ENCODE measurements at regions not wholly inside any gene's neighbourhood (a gene's known extent, or its start where the extent isn't known, plus 50 kb on each side); places are given as distances from the start of the nearest gene placed in this dataset.
"Not testable (repeated sequence)": the region's sequence is repeated elsewhere in the genome, so short reads cannot be mapped to it uniquely, and the experiment has no call there.

DNA sequence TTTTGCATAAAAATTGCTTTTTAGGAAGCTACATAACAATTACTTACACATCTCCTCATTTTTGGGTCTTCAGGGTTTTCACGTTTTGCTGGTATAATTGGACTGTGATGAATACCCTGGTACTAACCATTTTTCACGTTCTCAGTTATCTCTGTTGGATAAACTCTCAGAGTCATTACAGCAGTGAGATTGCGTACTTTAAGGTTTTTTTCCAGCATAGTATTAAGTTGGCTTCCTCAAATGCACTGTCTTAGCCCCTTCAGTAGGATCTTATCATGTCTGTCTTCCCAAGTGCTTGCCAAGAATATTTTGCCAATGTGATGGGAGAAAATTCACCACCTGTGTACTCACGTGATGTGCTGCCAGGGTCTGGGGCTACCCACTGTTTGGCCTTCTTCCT lies 342.5 kb downstream of the TEX29 start:
- Histone ChIP-seq H3K27me3 (ENCODE audit: control insufficient read depth, insufficient read depth, low read length) (no peaks in the 10 kb centered on the region), H3K36me3 (ENCODE audit: control insufficient read depth, insufficient read depth, low read length) (no peaks in the 10 kb centered on the region), H3K4me3 (ENCODE audit: low read length) (no peak overlapping the region), H3K9me3 (ENCODE audit: control insufficient read depth, low read length) (no peaks in the 10 kb centered on the region), H3K4me1 (ENCODE audit: control insufficient read depth, insufficient read depth, low read length) (no peaks in the 10 kb centered on the region), H3K9ac (ENCODE audit: low read length) (no peak overlapping the region)

DNA sequence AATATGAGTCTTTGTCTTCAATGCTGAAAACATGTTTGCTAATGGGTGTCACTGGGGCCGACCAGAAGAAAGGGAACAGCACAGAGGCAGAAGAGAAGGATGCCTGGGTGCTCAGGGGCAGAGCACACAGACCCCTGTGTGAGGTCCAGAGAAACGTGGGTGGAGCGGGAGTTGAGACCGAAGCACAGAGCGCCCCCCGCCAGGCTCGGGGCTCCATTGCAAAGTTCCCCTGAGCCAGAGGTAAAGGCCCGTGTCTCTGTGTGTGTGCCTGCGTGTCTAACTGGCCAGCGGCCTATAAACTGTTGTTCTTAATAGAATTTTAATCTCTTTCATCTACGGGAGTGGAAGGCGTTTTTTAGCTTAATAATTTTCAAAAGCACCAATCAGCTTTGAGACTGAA lies 343.1 kb downstream of the TEX29 start:
- Histone ChIP-seq H3K4me3 (ENCODE audit: low read length) (no peak overlapping the region), H3K27me3 (ENCODE audit: control insufficient read depth, insufficient read depth, low read length) (no peaks in the 10 kb centered on the region), H3K9ac (ENCODE audit: low read length) (no peak overlapping the region), H3K4me1 (ENCODE audit: control insufficient read depth, insufficient read depth, low read length) (no peaks in the 10 kb centered on the region), H3K9me3 (ENCODE audit: control insufficient read depth, low read length) (no peaks in the 10 kb centered on the region), H3K36me3 (ENCODE audit: control insufficient read depth, insufficient read depth, low read length) (no peaks in the 10 kb centered on the region)

DNA sequence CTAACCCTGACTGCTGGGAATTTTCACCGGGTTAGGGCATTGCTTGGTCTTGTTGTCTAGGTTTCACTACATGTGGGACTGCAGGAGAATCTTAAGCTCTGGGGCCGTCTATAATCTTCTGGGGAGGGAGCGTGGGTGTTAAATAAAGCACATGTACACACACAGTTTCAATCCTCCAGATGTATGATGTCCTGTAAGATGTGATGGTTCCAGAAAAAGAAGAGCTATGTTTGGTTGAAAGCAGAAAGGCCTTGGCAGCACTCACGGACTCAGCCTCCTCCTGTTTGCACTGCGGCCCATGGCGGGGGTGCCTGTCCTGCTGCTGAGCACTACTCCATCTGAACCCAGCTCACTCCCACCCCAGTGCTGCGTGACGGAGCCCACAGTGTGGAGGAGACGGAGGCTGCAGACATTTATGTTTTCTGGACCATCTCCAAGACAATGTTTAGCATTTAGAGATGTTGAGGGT lies 343.5 kb downstream of the TEX29 start:
- H3K9ac ChIP-seq (ENCODE audit: low read length), result no peak overlapping the region
- H3K36me3 ChIP-seq (ENCODE audit: control insufficient read depth, insufficient read depth, low read length), result no peaks in the 10 kb centered on the region
- no peaks in the 10 kb centered on the region for H3K9me3 ChIP-seq (ENCODE audit: control insufficient read depth, low read length)
- no peaks in the 10 kb centered on the region for H3K27me3 ChIP-seq (ENCODE audit: control insufficient read depth, insufficient read depth, low read length)
- H3K4me1 ChIP-seq (ENCODE audit: control insufficient read depth, insufficient read depth, low read length), result no peaks in the 10 kb centered on the region
- no peak overlapping the region for H3K4me3 ChIP-seq (ENCODE audit: low read length)

DNA sequence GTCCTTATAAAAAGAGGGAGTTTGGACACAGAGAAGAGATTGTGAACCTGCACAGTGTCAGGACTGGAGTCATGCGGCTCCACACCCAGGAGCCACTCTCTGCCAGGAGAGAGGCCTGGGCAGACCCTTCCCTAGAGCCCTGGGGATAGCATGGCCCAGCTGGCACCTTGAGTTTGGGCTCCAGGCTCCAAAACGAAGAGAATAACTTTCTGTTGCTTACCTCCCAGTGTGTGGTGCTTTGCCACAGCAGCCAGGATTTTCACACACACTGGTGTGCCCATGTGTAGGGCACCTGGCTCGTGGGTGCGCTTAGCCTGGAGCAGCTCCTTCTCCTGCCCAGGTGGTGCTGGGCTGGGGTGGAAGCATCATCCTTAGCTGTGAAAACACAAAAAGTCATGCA lies 344.3 kb downstream of the TEX29 start:
- Histone ChIP-seq H3K27me3 (ENCODE audit: control insufficient read depth, insufficient read depth, low read length) (no peaks in the 10 kb centered on the region), H3K4me1 (ENCODE audit: control insufficient read depth, insufficient read depth, low read length) (no peaks in the 10 kb centered on the region), H3K4me3 (ENCODE audit: low read length) (no peak overlapping the region), H3K36me3 (ENCODE audit: control insufficient read depth, insufficient read depth, low read length) (no peaks in the 10 kb centered on the region), H3K9me3 (ENCODE audit: control insufficient read depth, low read length) (no peaks in the 10 kb centered on the region), H3K9ac (ENCODE audit: low read length) (no peak overlapping the region)

DNA sequence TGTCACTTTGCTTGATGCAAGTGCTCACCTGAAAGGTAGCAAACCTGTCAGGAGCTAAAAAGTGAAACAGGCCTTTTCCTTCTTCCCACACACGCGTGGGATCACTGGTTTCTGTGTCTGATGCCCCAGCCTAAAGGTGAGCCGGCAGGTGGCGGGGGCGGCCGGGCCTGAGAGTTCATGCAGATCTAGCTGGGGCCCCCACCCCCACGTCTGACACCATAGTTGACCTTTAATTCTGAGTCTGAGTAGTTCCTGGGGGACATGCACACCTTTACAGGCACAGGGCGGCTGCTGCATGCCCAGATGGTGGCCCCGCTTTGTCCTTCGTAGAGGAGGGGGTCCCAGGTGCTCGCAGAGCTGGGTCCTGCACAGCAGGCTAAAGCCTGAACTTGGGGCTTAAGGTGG lies 345.3 kb downstream of the TEX29 start:
- Histone ChIP-seq H3K4me3 (ENCODE audit: low read length) (no peak overlapping the region), H3K9ac (ENCODE audit: low read length) (no peak overlapping the region), H3K27me3 (ENCODE audit: control insufficient read depth, insufficient read depth, low read length) (no peaks in the 10 kb centered on the region)

DNA sequence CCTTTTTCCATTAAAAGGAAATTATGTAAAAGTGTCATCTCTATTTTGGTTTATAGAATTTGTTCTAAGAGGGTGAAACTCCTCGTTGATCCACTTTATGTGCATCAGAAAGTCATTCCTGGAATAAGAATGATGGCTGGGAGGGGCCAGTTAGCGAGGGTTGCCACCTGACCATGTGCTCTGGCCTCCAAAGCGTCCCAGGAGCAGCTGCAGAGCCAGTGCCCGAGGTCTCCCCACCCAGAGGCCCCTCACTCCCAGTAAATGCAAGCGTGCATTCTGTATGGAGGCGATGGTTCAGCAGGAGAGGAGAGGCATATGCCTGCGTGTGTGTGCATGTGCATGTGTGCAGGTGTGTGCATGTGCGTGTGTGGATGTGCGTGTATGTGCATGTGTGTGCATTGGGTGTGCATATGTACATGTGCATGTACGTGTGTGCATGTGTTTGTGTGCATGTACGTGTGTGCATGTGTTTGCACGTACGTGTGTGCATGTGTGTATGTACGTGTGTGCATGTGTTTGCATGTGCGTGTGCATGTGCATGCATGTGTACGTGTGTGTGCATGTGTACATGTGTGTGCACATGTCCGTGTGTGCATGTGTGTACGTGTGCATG lies 345.8 kb downstream of the TEX29 start:
- no peaks in the 10 kb centered on the region for H3K9me3 ChIP-seq (ENCODE audit: control insufficient read depth, low read length)

More for the DNA sequence above, 345.3 kb downstream of the TEX29 start:
- no peaks in the 10 kb centered on the region for H3K9me3 ChIP-seq (ENCODE audit: control insufficient read depth, low read length)
- H3K4me1 ChIP-seq (ENCODE audit: control insufficient read depth, insufficient read depth, low read length), result no peaks in the 10 kb centered on the region
- no peaks in the 10 kb centered on the region for H3K36me3 ChIP-seq (ENCODE audit: control insufficient read depth, insufficient read depth, low read length)

DNA sequence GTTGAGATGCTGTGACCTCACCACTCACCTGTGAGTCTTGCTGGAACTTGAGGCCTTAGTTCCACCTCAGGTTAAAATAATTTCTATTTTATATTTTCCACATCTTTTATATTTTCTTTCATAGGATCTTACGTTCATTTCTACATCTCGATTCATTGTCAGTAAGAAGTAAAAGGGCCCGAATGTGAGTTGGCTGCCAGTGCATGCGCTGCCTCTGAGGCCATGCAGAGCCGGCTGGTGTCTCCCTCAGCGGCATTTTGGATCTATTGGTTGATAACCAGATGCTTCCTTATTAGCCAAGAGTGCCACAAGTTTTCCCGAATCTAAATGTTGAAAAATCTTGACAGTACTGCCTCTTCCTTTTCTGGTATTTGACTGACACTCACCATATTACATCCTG lies 347.3 kb downstream of the TEX29 start:
- Histone ChIP-seq H3K4me1 (ENCODE audit: control insufficient read depth, insufficient read depth, low read length) (no peaks in the 10 kb centered on the region), H3K9me3 (ENCODE audit: control insufficient read depth, low read length) (no peaks in the 10 kb centered on the region), H3K27me3 (ENCODE audit: control insufficient read depth, insufficient read depth, low read length) (no peaks in the 10 kb centered on the region), H3K9ac (ENCODE audit: low read length) (no peak overlapping the region), H3K4me3 (ENCODE audit: low read length) (no peak overlapping the region), H3K36me3 (ENCODE audit: control insufficient read depth, insufficient read depth, low read length) (no peaks in the 10 kb centered on the region)

More for the DNA sequence above, 345.8 kb downstream of the TEX29 start:
- Histone ChIP-seq H3K4me1 (ENCODE audit: control insufficient read depth, insufficient read depth, low read length) (no peaks in the 10 kb centered on the region), H3K9ac (ENCODE audit: low read length) (no peak overlapping the region), H3K36me3 (ENCODE audit: control insufficient read depth, insufficient read depth, low read length) (no peaks in the 10 kb centered on the region), H3K4me3 (ENCODE audit: low read length) (no peak overlapping the region), H3K27me3 (ENCODE audit: control insufficient read depth, insufficient read depth, low read length) (no peaks in the 10 kb centered on the region)

DNA sequence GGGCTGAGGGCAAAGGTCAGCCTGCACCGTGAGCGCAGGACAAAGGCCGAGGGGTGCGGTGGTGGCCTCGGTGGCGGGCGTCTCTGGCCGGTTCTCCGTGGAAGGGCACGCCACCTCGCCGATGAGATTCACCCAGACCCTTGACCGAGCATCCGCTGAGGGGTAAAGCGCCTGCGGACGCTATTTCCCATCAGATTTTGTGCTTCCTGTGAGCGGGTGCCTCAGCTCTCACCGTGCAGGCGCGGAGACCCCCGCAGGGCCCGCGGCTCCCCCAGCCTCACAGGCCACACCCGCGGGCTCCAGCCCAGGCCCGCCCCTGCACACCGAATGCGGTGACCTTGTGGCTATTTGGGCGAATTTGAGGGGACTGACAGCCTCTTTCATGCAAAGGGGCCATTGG lies 348.0 kb downstream of the TEX29 start:
- H3K4me3 ChIP-seq (ENCODE audit: low read length), result no peak overlapping the region
- no peaks in the 10 kb centered on the region for H3K9me3 ChIP-seq (ENCODE audit: control insufficient read depth, low read length)
- no peak overlapping the region for H3K9ac ChIP-seq (ENCODE audit: low read length)
- no peaks in the 10 kb centered on the region for H3K4me1 ChIP-seq (ENCODE audit: control insufficient read depth, insufficient read depth, low read length)
- no peaks in the 10 kb centered on the region for H3K27me3 ChIP-seq (ENCODE audit: control insufficient read depth, insufficient read depth, low read length)
- H3K36me3 ChIP-seq (ENCODE audit: control insufficient read depth, insufficient read depth, low read length), result no peaks in the 10 kb centered on the region

DNA sequence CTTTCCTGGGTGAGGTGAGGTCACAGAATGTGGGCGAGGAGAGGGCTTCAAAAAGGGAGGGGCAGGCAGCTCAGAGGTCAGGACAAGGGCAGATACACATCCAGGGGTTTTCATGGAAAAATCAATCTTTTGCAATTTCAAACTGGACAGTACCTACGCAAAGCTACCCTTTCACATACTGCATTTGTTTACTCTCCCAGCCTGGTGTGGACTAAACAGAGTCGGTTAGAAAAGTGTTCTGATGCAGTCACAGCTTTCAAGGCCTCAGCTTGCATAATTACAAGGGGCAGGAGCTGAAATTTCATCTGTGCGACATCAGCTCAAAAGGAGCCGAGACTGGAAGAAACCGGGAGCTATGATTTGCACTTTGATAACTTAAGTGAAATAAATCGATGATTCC lies 351.8 kb downstream of the TEX29 start:
- H3K4me3 ChIP-seq (ENCODE audit: low read length); H3K36me3 ChIP-seq (ENCODE audit: control insufficient read depth, insufficient read depth, low read length); H3K9ac ChIP-seq (ENCODE audit: low read length); H3K27me3 ChIP-seq (ENCODE audit: control insufficient read depth, insufficient read depth, low read length); H3K9me3 ChIP-seq (ENCODE audit: control insufficient read depth, low read length); H3K4me1 ChIP-seq (ENCODE audit: control insufficient read depth, insufficient read depth, low read length): not testable (repeated sequence)

DNA sequence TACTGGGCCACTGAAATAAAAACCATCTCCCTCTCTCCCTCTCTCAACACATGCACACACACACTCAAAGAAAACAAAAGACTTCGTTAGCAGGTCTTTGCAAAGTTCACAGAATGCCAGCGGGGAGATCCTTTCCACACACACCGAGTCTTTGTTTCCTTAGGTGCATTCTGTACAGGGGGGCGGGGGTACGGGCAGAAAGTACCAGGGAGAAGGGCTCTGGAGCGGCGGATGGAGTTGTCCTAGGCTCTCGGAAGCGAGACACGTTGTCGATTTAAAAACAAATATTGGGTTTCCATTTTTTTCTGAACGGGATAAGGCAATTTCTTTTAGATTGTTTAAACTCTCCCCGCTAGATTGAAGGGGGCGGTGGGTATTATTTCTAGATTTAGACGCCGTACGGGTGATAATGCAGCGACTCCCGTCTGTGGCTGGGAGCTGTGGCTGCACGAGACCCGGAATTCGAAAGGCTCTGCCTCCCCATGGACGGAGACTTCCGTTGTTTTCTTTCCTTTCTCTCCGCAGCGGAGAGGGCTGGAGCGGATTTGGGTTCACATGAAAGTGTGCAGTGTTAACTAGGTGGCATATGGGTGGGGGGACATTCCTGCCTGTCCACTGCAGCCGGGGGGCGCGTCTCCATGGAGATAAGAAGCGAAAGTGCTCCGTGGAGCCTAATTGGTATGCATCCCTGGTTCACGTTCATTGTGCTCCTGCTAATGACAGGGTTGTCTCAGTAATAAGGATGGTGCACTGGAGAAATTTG lies 357.9 kb downstream of the TEX29 start:
- not testable (repeated sequence) for H3K27me3 ChIP-seq (ENCODE audit: control insufficient read depth, insufficient read depth, low read length); H3K4me3 ChIP-seq (ENCODE audit: low read length); H3K36me3 ChIP-seq (ENCODE audit: control insufficient read depth, insufficient read depth, low read length); H3K9me3 ChIP-seq (ENCODE audit: control insufficient read depth, low read length); H3K4me1 ChIP-seq (ENCODE audit: control insufficient read depth, insufficient read depth, low read length); H3K9ac ChIP-seq (ENCODE audit: low read length)

DNA sequence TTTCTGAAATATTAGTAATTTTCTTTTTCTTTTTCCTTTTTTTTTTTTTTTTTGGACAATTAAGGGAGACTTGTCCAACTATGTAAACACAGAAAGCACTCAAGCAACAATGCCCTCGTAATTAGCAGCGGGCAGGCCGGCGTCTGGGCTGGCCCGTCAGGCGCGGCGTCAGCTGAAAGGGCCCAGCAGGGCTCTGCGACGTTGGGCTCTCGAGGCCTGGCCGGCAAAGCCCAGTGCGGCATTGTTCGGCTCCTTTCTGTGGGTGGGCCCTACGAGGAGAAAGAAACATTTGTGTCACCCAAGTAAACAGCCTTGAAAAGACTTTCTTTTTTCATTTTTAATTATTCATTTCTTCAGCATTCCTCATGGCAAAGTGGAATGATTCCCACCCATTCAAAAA lies 359.2 kb downstream of the TEX29 start:
- H3K9ac ChIP-seq (ENCODE audit: low read length); H3K27me3 ChIP-seq (ENCODE audit: control insufficient read depth, insufficient read depth, low read length); H3K4me1 ChIP-seq (ENCODE audit: control insufficient read depth, insufficient read depth, low read length); H3K4me3 ChIP-seq (ENCODE audit: low read length); H3K9me3 ChIP-seq (ENCODE audit: control insufficient read depth, low read length); H3K36me3 ChIP-seq (ENCODE audit: control insufficient read depth, insufficient read depth, low read length): not testable (repeated sequence)

DNA sequence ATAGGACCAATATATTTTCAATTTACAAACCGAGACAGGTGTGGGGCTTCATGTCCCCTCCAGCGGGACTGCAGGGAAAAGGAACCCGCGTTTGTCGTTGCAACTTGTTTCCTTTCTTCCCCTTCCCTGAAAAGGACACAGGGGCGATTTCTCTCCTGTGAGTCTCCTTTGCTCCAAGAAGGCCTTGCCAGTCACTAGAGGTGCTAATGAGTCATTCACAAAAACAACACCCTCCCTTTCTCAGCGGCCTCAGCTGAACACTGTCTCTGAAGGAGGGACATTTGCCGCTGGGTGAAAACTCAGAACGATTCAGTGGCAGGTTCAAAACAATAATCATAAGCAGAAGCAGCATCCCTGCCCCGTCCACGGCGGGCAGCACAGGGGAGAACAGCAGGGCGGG lies 359.7 kb downstream of the TEX29 start:
- H3K9ac ChIP-seq (ENCODE audit: low read length); H3K4me1 ChIP-seq (ENCODE audit: control insufficient read depth, insufficient read depth, low read length); H3K9me3 ChIP-seq (ENCODE audit: control insufficient read depth, low read length); H3K4me3 ChIP-seq (ENCODE audit: low read length); H3K36me3 ChIP-seq (ENCODE audit: control insufficient read depth, insufficient read depth, low read length); H3K27me3 ChIP-seq (ENCODE audit: control insufficient read depth, insufficient read depth, low read length): not testable (repeated sequence)
